ENCODE measurements at regions not wholly inside any gene's neighbourhood (a gene's known extent, or its start where the extent isn't known, plus 50 kb on each side); places are given as distances from the start of the nearest gene placed in this dataset.

DNA sequence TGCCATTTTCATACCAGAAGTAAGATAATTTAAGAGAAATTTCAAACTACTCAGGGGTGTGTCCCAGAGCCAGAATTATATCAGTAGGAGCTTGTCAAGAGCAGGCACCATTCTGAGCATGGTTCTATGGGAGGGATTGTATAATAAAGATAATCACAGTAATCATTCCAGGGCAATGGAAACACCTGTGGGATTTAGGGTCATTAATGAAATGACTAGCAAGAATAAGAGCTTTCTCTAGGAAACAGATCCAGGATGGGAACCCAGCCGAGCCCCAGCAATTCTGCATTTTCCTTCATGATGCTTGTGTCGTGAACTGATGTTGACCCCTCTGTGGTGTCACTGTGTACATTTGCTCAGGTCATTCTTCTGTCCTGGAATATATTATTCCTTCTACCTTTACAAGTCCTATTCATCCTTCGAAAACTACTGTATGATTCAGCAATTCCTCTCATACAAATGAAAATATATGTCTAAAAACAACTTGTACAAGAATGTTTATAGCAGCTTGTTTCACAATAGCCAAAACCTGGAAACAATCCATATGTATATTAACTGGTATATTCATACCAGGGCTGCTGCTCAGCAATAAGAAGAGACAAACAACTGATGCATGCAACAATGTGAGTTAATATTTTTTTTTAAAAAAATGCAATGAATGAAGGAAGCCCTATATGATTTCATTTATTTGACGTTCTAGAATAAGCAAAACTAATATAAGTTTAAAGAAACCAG lies 687.8 kb upstream of the KLHL29 start:
- intact Hi-C loops (cut with DNase I; ENCODE audit: low total_unique reads) = no loop called here
- no peak for TF ChIP-seq POLR2A (IDR thresholded peaks at IDR 0.05)
- TF ChIP-seq, protein P1, sequence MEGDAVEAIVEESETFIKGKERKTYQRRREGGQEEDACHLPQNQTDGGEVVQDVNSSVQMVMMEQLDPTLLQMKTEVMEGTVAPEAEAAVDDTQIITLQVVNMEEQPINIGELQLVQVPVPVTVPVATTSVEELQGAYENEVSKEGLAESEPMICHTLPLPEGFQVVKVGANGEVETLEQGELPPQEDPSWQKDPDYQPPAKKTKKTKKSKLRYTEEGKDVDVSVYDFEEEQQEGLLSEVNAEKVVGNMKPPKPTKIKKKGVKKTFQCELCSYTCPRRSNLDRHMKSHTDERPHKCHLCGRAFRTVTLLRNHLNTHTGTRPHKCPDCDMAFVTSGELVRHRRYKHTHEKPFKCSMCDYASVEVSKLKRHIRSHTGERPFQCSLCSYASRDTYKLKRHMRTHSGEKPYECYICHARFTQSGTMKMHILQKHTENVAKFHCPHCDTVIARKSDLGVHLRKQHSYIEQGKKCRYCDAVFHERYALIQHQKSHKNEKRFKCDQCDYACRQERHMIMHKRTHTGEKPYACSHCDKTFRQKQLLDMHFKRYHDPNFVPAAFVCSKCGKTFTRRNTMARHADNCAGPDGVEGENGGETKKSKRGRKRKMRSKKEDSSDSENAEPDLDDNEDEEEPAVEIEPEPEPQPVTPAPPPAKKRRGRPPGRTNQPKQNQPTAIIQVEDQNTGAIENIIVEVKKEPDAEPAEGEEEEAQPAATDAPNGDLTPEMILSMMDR (IDR thresholded peaks at IDR 0.05) = no peak
- no peak overlapping the region for H3K27ac ChIP-seq
- DNase-seq = no peak
- no peaks in the 10 kb centered on the region for H3K36me3 ChIP-seq (ENCODE audit: low read depth, missing control alignments)
- no peaks in the 10 kb centered on the region for H3K4me1 ChIP-seq
- H3K27me3 ChIP-seq = no peaks in the 10 kb centered on the region
- no peaks in the 10 kb centered on the region for H3K9me3 ChIP-seq
- H3K4me3 ChIP-seq = no peak overlapping the region
- WGBS, 2 donors = 86 to 92% methylated on average over 4 of the region's 4 CpGs

DNA sequence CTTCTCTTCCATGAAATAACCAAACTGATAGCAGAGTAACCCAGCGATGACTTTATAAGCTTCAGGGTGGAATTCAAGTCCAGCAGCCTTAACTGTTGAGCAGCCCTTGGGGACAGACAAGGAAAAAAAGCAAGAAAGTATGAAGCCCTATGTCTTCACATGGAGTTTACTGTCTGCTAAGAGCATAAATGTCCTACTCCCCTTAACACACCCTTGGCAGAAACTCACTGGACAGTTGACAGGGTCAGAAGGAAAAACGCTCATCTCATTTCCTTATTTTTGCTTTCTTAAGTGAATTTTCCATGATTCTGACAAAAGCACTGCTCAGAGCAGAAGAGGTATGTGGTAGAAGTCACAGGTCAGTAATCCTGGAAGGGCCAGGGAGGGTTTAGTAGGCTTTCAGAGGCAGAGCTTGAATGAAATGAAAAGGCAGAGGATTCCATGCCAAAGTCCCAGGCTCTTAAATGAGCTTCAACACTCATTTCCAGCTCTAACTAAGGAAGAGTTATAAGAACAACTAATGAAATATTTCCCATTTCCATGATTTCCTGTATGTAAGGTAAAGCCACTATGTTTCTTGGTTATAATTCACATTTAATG lies 683.3 kb upstream of the KLHL29 start:
- 49 to 62% methylated on average over 2 of the region's 2 CpGs for WGBS, 2 donors
- intact Hi-C loops (cut with DNase I; ENCODE audit: low total_unique reads) = no loop called here
- TF ChIP-seq POLR2A (IDR thresholded peaks at IDR 0.05) = no peak
- TF ChIP-seq, protein P1 (IDR thresholded peaks at IDR 0.05) = no peak
- DNase-seq = no peak
- Histone ChIP-seq H3K4me1 (no peaks in the 10 kb centered on the region), H3K4me3 (no peak overlapping the region), H3K27me3 (no peaks in the 10 kb centered on the region), H3K36me3 (ENCODE audit: low read depth, missing control alignments) (no peaks in the 10 kb centered on the region), H3K9me3 (no peaks in the 10 kb centered on the region), H3K27ac (no peak overlapping the region)

DNA sequence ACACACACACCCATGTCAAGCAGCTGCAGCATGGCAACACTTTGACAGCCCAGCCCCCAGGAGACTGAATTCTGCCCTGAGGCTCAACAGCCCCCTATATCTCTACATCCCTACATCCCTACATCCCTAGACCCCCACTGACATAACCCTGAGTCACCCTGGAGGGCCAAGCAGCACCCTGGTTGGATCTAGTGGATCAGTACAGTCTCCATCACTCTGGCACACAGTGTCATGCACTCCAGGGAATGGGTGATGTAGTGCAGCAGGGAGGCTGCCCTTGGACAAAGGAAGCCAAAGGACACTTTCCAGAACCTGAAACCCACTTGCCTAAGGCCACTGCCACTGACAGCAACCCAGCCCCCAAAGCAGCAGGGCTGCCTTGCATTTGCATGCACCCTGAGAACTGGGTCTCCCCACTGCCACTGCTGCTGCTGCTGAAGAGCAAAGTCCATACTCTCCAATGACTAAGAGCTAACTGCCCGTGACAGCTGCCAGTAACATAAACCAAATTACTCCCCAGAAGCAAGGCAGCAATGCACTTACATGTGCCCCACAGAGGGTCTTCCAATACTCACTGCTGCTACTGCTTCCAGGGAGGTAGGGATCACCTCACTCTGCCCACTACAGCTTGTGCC lies 681.6 kb upstream of the KLHL29 start:
- Histone ChIP-seq H3K4me3 (no peak overlapping the region), H3K36me3 (ENCODE audit: low read depth, missing control alignments) (no peaks in the 10 kb centered on the region), H3K9me3 (no peaks in the 10 kb centered on the region), H3K4me1 (no peaks in the 10 kb centered on the region), H3K27ac (no peak overlapping the region), H3K27me3 (no peaks in the 10 kb centered on the region)
- 93 to 100% methylated on average over 1 of the region's 1 CpG for WGBS, 2 donors
- intact Hi-C loops (cut with DNase I; ENCODE audit: low total_unique reads) = no loop called here
- TF ChIP-seq, protein P1 (IDR thresholded peaks at IDR 0.05) = no peak
- TF ChIP-seq POLR2A (IDR thresholded peaks at IDR 0.05) = no peak
- no peak for DNase-seq

DNA sequence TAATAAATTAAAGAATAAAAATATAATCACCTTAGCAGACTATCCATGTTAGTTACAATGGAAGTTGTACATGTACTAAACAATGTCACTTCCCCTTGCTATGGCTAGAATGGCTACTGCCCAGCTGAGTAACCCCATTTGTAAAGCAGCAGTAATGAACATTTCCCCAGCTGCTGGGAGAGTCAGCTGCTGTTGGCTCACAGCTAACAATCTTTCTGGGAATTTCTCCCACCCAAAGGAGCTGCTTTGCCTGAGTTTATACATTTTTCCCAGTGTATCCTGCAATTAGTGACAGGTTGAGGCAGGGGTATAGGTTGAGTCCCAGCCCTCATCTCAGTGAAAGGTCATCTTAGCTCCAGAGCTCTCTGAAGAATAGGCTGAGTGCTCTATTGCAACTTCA lies 665.6 kb upstream of the KLHL29 start:
- Histone ChIP-seq H3K4me3 (no peak overlapping the region), H3K27ac (no peak overlapping the region), H3K4me1 (no peaks in the 10 kb centered on the region), H3K27me3 (no peaks in the 10 kb centered on the region), H3K9me3 (no peaks in the 10 kb centered on the region), H3K36me3 (ENCODE audit: low read depth, missing control alignments) (no peaks in the 10 kb centered on the region)
- intact Hi-C loops (cut with DNase I; ENCODE audit: low total_unique reads) = no loop called here
- no peak for TF ChIP-seq POLR2A (IDR thresholded peaks at IDR 0.05)
- TF ChIP-seq, protein P1 (IDR thresholded peaks at IDR 0.05) = no peak
- no peak for DNase-seq

Data from testis (tissue), 2 donors.